Ectodermal cell (in vitro differentiated cells): ENCODE measurements at regions not wholly inside any gene's neighbourhood (a gene's known extent, or its start where the extent isn't known, plus 50 kb on each side); places are given as distances from the start of the nearest gene placed in this dataset.

Experiments
- H3K27ac ChIP-seq: 2 replicates; pipeline ENCODE4 v1.7.0; 2013; ENCODE audit warnings: mild to moderate bottlenecking, low read depth, low read length; ENCODE audit not compliant: insufficient read depth, poor library complexity, severe bottlenecking
- H3K27me3 ChIP-seq: 2 replicates; pipeline ENCODE4 v1.7.0; 2013; ENCODE audit warnings: mild to moderate bottlenecking, low read length; ENCODE audit not compliant: insufficient read depth, control insufficient read depth, poor library complexity, severe bottlenecking
- H3K36me3 ChIP-seq: one replicate; pipeline ENCODE4 v1.7.0; 2013; ENCODE audit warnings: low read length; ENCODE audit not compliant: control insufficient read depth, insufficient read depth
- H3K4me1 ChIP-seq: one replicate; pipeline ENCODE4 v1.7.0; 2013; ENCODE audit warnings: low read length; ENCODE audit not compliant: control insufficient read depth, insufficient read depth
- H3K4me3 ChIP-seq: 2 replicates; pipeline ENCODE4 v1.7.0; 2013; ENCODE audit warnings: low read depth, low read length, control low read depth; ENCODE audit not compliant: insufficient read depth
- H3K9me3 ChIP-seq: 2 replicates; pipeline ENCODE4 v1.7.0; 2013; ENCODE audit warnings: mild to moderate bottlenecking, low read length, moderate library complexity; ENCODE audit not compliant: control insufficient read depth
- WGBS, 2 experiments: methylation state at CpG; one replicate each; pipeline ENCODE4 v1.1.7; 2013; ENCODE audit warnings: missing lambda C conversion rate in 2 of 2; 5-methylcytosine and 5-hydroxymethylcytosine counted together

DNA sequence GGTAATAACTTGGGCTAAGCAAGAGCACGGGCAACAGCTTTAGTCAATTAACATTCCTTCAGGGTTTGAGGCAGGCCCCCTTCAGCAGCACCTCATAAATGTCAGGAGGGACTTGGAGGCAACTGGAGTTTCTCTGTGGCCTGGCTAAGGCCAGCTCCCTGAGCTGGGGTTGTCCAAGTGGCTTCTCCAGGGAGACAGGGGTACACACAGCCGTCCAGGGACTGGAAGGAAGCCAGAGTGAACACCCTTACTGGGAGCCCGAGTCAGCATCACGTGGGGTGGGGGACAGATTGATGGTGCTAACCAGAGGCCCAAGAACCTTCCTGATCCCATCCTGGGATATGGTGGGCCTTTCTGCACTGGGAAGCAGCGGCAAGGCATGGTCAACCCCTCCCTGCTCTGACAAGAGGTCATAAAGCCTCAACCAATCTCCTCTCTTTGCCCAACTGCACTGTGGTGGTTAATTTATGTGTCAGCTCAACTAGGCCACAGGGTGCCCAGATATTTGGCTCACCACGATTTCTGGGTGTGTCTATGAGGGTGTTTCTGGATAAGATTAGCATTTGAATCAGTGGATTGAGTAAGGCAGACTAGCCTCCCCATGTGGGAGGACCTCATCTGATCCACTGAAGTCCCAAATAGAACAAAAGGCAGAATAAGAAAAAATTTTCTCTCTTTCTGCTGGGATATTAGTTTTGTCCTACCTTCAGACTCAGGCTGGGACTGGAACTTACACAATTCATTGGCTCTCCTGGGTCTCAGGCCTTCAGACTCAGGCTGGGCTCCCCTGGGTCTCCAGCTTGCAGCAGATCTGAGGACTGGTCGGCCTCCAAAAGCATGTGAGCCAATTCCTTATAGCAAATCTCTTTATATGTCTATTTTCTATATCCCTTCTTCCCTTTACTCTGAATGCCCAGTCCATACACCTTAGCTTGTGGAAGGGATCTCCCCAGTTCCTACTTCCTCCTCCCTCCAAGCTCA, 127.2 kb upstream of the LARP1 start:
- no peaks in the 10 kb centered on the region for H3K27me3 ChIP-seq
- no peaks in the 10 kb centered on the region for H3K9me3 ChIP-seq
- no peaks in the 10 kb centered on the region for H3K4me1 ChIP-seq
- no peaks in the 10 kb centered on the region for H3K36me3 ChIP-seq
- no peak overlapping the region for H3K27ac ChIP-seq
- H3K4me3 ChIP-seq: no peak overlapping the region
- WGBS, 2 experiments: 72 to 76% methylated on average over 7 of the region's 7 CpGs

DNA sequence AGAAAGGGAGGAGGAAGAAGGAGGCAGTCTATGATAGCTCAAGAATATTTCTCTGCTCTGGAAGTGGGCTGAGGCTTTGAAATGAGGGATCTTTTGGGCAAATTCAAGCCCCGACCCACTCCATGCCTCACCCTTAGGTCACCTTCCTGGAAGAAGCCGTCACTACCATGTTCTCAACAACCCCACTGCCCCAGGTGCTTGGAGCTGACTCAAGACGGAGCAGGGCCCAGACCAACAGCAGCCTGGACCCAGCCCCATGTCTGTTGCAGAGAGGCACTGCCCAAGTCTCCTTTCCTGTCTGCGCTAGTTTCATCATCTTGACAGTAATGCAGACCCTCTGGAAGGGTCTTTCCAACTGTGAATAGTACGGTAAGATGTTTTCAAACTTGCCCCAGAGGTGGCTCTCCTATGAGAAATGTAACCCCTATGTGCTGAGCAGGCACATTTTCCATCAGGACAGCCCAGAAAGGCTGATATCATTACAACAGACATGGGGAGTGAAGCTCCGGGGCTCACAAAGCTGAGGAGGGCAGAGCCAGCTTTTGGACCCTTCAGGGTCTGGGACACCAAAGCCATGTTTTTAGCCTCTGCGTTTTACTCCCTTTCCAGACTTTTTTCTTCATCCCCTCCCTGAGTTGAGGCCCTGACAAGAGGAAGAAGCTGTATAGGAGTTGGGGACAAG, 128.2 kb upstream of the LARP1 start:
- H3K4me1 ChIP-seq: no peaks in the 10 kb centered on the region
- WGBS, 2 experiments: 93 to 94% methylated on average over 7 of the region's 7 CpGs
- H3K27ac ChIP-seq: no peak overlapping the region
- no peaks in the 10 kb centered on the region for H3K36me3 ChIP-seq
- no peaks in the 10 kb centered on the region for H3K9me3 ChIP-seq
- no peaks in the 10 kb centered on the region for H3K27me3 ChIP-seq
- H3K4me3 ChIP-seq: no peak overlapping the region

DNA sequence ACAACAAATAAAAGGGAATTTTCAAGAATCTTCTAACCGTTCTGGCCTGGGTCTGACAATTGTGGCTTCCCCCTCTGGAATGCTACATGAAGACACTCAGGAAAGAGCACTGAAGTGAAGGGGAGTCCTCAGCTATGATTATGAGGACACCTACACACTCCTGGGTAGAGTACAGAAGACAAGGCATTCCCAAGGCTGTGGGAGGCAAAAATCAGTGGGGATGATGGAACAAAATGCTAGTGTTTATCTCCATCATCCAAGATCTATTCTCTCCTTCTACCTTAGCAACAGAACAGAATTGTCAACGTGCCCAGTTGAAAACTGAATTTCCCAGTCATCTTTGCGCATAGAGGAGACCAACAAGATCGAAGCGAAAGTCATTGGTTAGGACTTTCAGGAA, 130.1 kb upstream of the LARP1 start:
- no peaks in the 10 kb centered on the region for H3K4me1 ChIP-seq
- no peak overlapping the region for H3K27ac ChIP-seq
- no peak overlapping the region for H3K4me3 ChIP-seq
- 91 to 96% methylated on average over 5 of the region's 5 CpGs for WGBS, 2 experiments
- no peaks in the 10 kb centered on the region for H3K36me3 ChIP-seq
- H3K9me3 ChIP-seq: no peaks in the 10 kb centered on the region
- H3K27me3 ChIP-seq: no peaks in the 10 kb centered on the region

DNA sequence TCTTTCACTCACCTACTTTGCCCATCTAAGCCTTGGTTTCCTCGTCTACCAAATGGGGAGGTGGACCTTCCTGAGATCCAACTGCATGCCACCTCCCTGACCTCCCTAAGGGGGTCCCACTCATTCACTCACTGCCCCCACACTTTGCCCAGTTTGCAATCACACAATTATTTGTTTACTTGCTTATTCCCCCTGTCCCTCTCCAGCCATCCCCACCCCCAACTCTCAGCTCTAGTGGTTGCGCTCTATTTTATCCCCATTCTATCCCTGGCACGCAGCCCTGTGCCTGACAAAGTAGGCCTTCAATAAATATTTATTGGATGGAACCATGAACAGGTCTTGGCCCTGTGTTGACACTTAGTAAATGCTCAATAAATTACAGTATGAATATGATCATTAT, 130.8 kb upstream of the LARP1 start:
- Histone ChIP-seq H3K27me3 (no peaks in the 10 kb centered on the region), H3K36me3 (no peaks in the 10 kb centered on the region), H3K9me3 (no peaks in the 10 kb centered on the region), H3K4me3 (no peak overlapping the region), H3K4me1 (no peaks in the 10 kb centered on the region), H3K27ac (no peak overlapping the region)
- 92 to 94% methylated on average over 3 of the region's 3 CpGs for WGBS, 2 experiments

DNA sequence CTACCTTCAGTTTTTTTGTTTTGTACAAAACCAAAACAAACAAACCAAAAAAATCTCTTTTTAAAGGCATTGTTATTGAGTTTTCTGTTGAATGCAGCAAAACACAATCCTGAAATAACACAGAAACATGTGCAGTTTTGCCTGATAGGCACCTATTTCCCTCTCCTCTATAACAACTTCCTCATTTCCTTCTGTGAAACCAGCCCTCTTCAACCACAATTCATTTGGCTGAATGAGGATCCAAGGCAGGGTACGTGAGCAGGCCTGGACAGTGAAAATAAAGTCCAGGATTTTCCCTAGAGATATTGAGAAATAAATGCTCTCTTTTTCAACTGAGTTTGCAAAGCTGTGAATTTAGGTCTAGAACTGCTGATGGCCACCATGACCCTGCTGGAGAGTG, 134.8 kb upstream of the LARP1 start:
- Histone ChIP-seq H3K9me3 (no peaks in the 10 kb centered on the region), H3K27ac (no peak overlapping the region), H3K4me3 (no peak overlapping the region), H3K4me1 (no peaks in the 10 kb centered on the region), H3K36me3 (no peaks in the 10 kb centered on the region), H3K27me3 (no peaks in the 10 kb centered on the region)
- 88 to 91% methylated on average over 1 of the region's 1 CpG for WGBS, 2 experiments

DNA sequence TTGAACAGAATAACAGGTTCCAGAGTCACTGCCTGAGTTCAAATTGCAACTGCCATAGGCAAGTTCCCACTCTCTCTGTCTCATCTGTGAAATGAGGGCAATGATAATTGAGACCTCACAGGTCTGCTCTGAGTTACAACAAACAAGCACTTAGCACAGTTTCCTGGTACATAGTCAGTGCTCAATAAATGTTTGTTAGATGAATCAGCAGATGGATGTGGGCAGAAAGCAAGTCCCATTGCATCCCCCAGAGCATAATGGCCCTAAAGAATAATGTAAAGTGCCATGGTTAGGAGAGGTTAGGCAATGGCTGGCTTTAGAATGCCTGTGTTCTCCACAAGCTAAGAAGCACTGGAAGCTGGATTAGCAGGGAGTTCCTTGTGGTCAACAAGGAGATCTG, 136.5 kb upstream of the LARP1 start:
- Histone ChIP-seq H3K4me1 (no peaks in the 10 kb centered on the region), H3K36me3 (no peaks in the 10 kb centered on the region), H3K4me3 (no peak overlapping the region), H3K27ac (no peak overlapping the region), H3K27me3 (no peaks in the 10 kb centered on the region), H3K9me3 (no peaks in the 10 kb centered on the region)

DNA sequence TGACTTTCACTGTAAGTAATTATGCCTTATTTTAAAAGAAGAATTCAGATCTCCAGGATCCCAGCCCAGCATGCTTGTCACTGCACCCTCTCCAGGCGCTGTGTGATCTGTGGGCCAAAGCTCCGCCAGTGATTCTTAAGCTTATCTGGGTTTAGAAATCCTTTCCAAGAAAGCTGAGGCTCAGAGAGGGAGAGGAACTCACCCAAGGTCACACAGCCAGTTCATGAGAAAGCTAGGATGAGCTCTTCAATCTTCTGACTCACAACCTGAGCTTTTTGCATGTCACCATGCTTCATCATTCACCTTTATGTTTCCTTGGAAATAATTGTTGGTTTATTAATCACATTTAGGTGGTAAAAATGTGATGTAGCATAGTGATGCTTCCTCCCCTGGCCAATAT, 136.6 kb upstream of the HAND1 start:
- 93 to 95% methylated on average over 2 of the region's 2 CpGs for WGBS, 2 experiments
- no peaks in the 10 kb centered on the region for H3K36me3 ChIP-seq
- no peaks in the 10 kb centered on the region for H3K9me3 ChIP-seq
- peaks cover 7% of the 10 kb centered on the region for H3K4me1 ChIP-seq
- H3K27ac ChIP-seq: no peak overlapping the region
- peaks cover 39% of the 10 kb centered on the region for H3K27me3 ChIP-seq
- no peak overlapping the region for H3K4me3 ChIP-seq

DNA sequence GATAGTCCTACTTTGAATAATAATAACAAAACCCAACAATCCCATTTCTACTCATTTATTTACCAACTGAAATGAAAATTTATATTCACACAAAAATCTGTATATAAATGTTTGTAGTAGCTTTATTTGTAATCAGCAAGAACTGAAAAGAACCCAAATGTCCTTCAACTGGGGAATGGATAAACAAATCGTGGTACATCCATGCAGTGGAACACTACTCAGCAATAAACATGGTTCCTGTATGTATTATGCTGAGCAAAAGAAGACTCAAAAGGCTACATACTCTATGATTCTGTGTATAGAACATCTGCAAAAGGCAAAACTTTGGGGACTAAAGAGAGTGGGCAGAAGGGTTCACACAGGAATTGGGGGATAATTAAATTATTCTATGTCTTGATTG, 136.1 kb upstream of the HAND1 start:
- H3K9me3 ChIP-seq: no peaks in the 10 kb centered on the region
- no peak overlapping the region for H3K4me3 ChIP-seq
- H3K27ac ChIP-seq: no peak overlapping the region
- peaks cover 43% of the 10 kb centered on the region for H3K27me3 ChIP-seq
- no peaks in the 10 kb centered on the region for H3K36me3 ChIP-seq
- peaks cover 10% of the 10 kb centered on the region for H3K4me1 ChIP-seq
- 100% methylated on average over 1 of the region's 1 CpG for WGBS, 2 experiments

DNA sequence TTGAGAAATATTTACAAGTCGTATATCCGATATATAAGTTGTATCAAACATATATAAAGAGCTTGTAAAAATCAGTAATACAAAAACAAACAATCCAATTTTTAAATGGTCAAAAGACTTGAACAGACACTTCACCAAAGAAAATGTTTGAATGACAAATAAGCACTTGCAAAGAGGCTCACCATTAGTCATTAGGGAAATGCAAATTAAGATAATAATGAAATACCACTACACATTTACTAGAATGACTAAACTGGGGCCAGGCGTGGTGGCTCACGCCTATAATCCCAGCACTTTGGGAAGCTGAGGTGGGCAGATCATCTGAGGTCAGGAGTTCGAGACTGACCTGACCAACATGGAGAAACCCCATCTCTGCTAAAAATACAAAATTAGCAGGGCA, 134.6 kb upstream of the HAND1 start:
- Histone ChIP-seq H3K4me1 (peaks cover 23% of the 10 kb centered on the region), H3K27ac (no peak overlapping the region), H3K27me3 (peaks cover 48% of the 10 kb centered on the region), H3K36me3 (no peaks in the 10 kb centered on the region), H3K9me3 (no peaks in the 10 kb centered on the region), H3K4me3 (no peak overlapping the region)
- WGBS, 2 experiments: 72 to 79% methylated on average over 3 of the region's 5 CpGs

DNA sequence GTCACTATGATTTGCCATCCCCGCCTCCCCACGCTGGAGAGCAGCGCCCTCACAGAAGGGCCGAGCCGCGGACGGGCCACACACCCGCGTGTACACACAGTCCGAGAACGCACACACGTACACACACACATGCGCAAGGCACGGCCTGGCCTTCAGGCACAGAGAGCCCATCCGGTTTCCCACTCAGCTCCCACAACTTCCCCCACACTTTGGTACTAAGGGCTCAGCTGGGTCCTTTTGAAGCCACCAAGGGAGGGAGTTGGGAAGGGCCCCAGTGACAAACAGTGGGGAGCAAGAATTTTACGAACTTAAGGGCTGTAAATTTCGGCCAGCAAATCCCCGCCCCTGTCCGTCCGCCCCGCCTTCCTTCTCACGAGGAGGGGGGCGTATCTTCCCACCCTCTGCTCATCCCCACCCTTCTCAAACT, 133.3 kb upstream of the HAND1 start:
- H3K27me3 ChIP-seq: peaks cover 48% of the 10 kb centered on the region
- H3K4me1 ChIP-seq: peaks cover 23% of the 10 kb centered on the region
- WGBS, 2 experiments: 1% methylated on average over 23 of the region's 23 CpGs
- no peaks in the 10 kb centered on the region for H3K36me3 ChIP-seq
- H3K4me3 ChIP-seq: peak overlapping the region; percentile 32
- no peaks in the 10 kb centered on the region for H3K9me3 ChIP-seq
- H3K27ac ChIP-seq: no peak overlapping the region
